Prostate gland (tissue), 2 donors: ENCODE measurements at regions not wholly inside any gene's neighbourhood (a gene's known extent, or its start where the extent isn't known, plus 50 kb on each side); places are given as distances from the start of the nearest gene placed in this dataset.

Source experiments
- CTCF ChIP-seq, 4 experiments: fragments of 200-600 bp in 2 of 4; fragments of 450-650 bp in 2 of 4; sonication (generic) in 2 of 4; IDR thresholded peaks; 1 replicate in 3 of 4; 2 replicates in 1 of 4; pipeline ENCODE4 v1.5.1; 2016 to 2019; ENCODE audit warnings: antibody characterized with exemption in 4 of 4, mild to moderate bottlenecking in 2 of 4, moderate library complexity in 2 of 4
- POLR2A ChIP-seq: fragments of 450-650 bp; IDR thresholded peaks from one replicate; pipeline ENCODE4 v1.6.1; 2016; ENCODE audit warnings: antibody characterized with exemption, mild to moderate bottlenecking
- POLR2AphosphoS5 ChIP-seq: sonication (generic); formaldehyde crosslinking; IDR thresholded peaks from one replicate; pipeline ENCODE4 v1.6.1; 2017; ENCODE audit warnings: antibody characterized with exemption

- TF ChIP-seq CTCF (IDR thresholded peaks at IDR 0.05) (no peak), POLR2A (no peak), POLR2AphosphoS5 (no peak)
These were observed 328.3 kb downstream of the SOCS6 start for GRCh38 chr18:70617020-70617763.
